ENCODE measurements at regions not wholly inside any gene's neighbourhood (a gene's known extent, or its start where the extent isn't known, plus 50 kb on each side); places are given as distances from the start of the nearest gene placed in this dataset.

- TF ChIP-seq, protein P1, sequence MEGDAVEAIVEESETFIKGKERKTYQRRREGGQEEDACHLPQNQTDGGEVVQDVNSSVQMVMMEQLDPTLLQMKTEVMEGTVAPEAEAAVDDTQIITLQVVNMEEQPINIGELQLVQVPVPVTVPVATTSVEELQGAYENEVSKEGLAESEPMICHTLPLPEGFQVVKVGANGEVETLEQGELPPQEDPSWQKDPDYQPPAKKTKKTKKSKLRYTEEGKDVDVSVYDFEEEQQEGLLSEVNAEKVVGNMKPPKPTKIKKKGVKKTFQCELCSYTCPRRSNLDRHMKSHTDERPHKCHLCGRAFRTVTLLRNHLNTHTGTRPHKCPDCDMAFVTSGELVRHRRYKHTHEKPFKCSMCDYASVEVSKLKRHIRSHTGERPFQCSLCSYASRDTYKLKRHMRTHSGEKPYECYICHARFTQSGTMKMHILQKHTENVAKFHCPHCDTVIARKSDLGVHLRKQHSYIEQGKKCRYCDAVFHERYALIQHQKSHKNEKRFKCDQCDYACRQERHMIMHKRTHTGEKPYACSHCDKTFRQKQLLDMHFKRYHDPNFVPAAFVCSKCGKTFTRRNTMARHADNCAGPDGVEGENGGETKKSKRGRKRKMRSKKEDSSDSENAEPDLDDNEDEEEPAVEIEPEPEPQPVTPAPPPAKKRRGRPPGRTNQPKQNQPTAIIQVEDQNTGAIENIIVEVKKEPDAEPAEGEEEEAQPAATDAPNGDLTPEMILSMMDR (conservative IDR thresholded peaks at IDR 0.05): no peak
- H3K27ac ChIP-seq: no peak overlapping the region
These were observed 2447.0 kb downstream of the TP53TG3F start for GRCh38 chr16:35906440-35906839.

DNA sequence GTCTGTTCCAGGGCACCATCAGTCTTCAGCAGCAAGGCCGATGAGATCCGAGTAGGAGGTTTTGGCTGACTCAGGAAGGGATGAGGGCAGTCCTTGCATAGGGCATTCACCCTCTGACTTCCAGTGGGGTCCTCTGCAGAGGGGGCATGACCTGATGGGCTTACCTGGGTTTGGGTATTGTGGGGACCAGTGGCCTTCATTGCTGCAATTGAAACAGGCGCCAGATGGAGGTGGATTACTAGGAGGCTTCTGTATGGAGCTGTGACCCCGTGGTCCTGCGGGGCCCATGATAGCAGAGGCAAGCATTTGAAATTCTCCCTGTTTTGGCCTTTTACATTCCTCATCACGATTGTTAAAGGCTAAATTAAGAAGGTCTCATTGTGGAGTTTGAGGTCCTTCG is 2448.7 kb downstream of the TP53TG3F start:
- TF ChIP-seq, protein P1 (conservative IDR thresholded peaks at IDR 0.05): no peak
- no peak overlapping the region for H3K27ac ChIP-seq

- TF ChIP-seq, protein P1 (conservative IDR thresholded peaks at IDR 0.05): no peak
- H3K27ac ChIP-seq: no peak overlapping the region
These were observed 2449.5 kb downstream of the TP53TG3F start for GRCh38 chr16:35908942-35909341.

- TF ChIP-seq, protein P1 (conservative IDR thresholded peaks at IDR 0.05): no peak
- no peak overlapping the region for H3K27ac ChIP-seq
These were observed 2450.0 kb downstream of the TP53TG3F start for GRCh38 chr16:35909351-35909954.

DNA sequence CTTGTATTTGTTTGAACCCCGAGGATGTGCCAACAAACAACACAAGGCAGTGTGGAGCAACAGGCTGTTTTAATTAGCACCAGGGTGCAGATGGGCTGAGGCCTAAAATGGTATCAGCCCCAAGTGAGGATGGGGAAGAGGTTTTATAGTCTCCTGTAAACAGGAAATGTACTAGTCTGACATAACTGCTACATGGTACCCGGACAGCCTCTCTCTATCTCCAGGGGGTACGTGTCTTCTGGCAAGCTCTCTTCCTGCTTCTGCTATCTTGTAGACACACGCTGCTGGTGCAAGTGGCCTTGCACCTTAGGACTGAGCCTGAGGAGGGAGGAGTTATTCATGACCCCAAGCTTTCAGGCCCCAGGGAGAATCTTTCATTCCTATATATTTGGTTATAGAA is 2451.0 kb downstream of the TP53TG3F start:
- H3K27ac ChIP-seq: no peak overlapping the region
- TF ChIP-seq, protein P1 (conservative IDR thresholded peaks at IDR 0.05): no peak

DNA sequence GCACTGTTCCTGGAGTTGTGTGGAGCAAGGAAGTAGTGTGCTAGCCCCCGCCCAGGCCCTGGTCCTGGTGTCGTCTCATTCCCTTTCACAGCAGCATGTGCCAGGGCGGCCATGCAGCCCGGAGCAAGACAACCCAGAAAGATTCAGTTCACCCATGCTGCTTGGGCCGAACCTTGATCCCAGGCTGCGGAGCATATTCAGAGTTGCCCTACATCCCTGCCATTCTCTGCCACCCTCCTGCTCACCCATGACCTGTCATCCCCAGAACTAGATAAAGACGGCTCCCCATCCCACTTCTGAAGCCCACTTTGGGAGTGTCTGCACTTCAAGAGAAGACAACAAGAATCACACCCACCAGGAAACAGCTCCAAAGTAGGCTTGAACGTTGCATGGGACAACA is 2452.5 kb downstream of the TP53TG3F start:
- TF ChIP-seq, protein P1 (conservative IDR thresholded peaks at IDR 0.05): no peak
- H3K27ac ChIP-seq: no peak overlapping the region

DNA sequence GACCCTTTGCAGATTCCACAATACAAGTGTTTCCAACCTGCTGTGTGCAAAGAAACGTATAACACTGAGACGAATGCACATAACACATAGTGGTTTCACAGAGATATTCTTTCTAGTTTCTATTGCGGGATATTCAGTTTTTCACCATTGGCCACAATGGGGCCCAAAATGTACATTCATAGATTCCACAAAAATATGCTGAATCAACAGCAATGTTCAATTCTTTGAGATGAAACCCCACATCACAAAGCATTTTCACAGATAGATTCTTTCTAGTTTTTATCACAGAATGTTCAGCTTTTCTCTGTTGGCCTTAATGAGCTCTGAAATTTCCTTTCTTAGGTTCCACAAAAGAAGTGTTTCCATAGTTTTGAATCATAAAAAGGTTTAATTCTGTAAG is 2472.3 kb downstream of the TP53TG3F start:
- TF ChIP-seq, protein P1 (conservative IDR thresholded peaks at IDR 0.05): no peak
- H3K27ac ChIP-seq: no peak overlapping the region

Data from VCaP (cell line).